Heart left ventricle (tissue), 13 donors: ENCODE measurements at regions not wholly inside any gene's neighbourhood (a gene's known extent, or its start where the extent isn't known, plus 50 kb on each side); places are given as distances from the start of the nearest gene placed in this dataset.

Experiments
- POLR2A ChIP-seq, 2 donors: fragments of 450-650 bp; IDR thresholded peaks; one replicate each; pipeline ENCODE4 v1.6.1; 2017; ENCODE audit warnings: antibody characterized with exemption in 2 of 2, mild to moderate bottlenecking in 2 of 2, moderate library complexity in 2 of 2
- TF ChIP-seq, protein P1 (sequence below), 12 donors: fragments of 200-600 bp; sonication (generic) in 4 of 12; IDR thresholded peaks; one replicate each; pipeline versions ENCODE4 v1.5.0 to v1.8.0; 2018 to 2022; ENCODE audit warnings: antibody characterized with exemption in 12 of 12, mild to moderate bottlenecking in 5 of 12
- donor health status: ischemic (EF 13 %, LVEDD 7.1; RV severe dilation, severe dysfunction).
- donor health status: DM: no; HTN: yes; CAD: no.
- donor health status: DM: no; HTN: no; CAD: no.
- donor health status: ischemic (EF 25% LVEDD 6.9; RV normal size, moderate dysfunction).
- donor health status: ischemic (EF 25% LVEDD 5.7; RV mildly dilated, moderate dysfunction).
- donor health status: ischemic (EF 35%, LVEDD 5.7; RV mildly dilated, moderate dysfunction).
- donor health status: nonischemic (EF 11% LVEDD 7.7; RV severe dilation, severe dysfunction).
- donor health status: DM: yes; HTN: yes; CAD: no.
- donor health status: PGD.
- donor health status: ischemic (EF 29% LVEDD 5.4; RV normal size, mild dysfunction).
- donor health status: nonischemic (EF 23%, LVEDD 6.1; RV moderate dilation, normal function).

- TF ChIP-seq, protein P1, sequence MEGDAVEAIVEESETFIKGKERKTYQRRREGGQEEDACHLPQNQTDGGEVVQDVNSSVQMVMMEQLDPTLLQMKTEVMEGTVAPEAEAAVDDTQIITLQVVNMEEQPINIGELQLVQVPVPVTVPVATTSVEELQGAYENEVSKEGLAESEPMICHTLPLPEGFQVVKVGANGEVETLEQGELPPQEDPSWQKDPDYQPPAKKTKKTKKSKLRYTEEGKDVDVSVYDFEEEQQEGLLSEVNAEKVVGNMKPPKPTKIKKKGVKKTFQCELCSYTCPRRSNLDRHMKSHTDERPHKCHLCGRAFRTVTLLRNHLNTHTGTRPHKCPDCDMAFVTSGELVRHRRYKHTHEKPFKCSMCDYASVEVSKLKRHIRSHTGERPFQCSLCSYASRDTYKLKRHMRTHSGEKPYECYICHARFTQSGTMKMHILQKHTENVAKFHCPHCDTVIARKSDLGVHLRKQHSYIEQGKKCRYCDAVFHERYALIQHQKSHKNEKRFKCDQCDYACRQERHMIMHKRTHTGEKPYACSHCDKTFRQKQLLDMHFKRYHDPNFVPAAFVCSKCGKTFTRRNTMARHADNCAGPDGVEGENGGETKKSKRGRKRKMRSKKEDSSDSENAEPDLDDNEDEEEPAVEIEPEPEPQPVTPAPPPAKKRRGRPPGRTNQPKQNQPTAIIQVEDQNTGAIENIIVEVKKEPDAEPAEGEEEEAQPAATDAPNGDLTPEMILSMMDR (IDR thresholded peaks at IDR 0.05) = no peak
- TF ChIP-seq POLR2A (IDR thresholded peaks at IDR 0.05) = no peak
Observed at GRCh38 chr3:88936831-88937230, 170.6 kb upstream of the EPHA3 start.
